Right lobe of liver (tissue), 6 donors: ENCODE measurements at regions not wholly inside any gene's neighbourhood (a gene's known extent, or its start where the extent isn't known, plus 50 kb on each side); places are given as distances from the start of the nearest gene placed in this dataset.

Experiments used
- ATAC-seq, 4 donors: fragments of 200-7000 bp; cut with Tn5 transposase; one replicate each; pipeline ENCODE4 v1.9.1; 2020; ENCODE audit warnings: mild to moderate bottlenecking in 4 of 4, moderate library complexity in 4 of 4
- DNase-seq, 3 donors: peaks; one replicate each; pipeline ENCODE4 v3.0.0-alpha.2; 2020
- H3K27ac ChIP-seq, 3 donors: fragments of 200-600 bp; one replicate each; pipeline ENCODE4 v1.8.0; 2022
- H3K27me3 ChIP-seq, 2 donors: fragments of 200-600 bp; one replicate each; pipeline ENCODE4 v1.8.0; 2022
- H3K36me3 ChIP-seq, 4 donors: fragments of 200-600 bp; sonication (generic) in 1 of 4; one replicate each; pipeline versions ENCODE4 v1.5.1 to v1.8.0; 2017 to 2022; ENCODE audit warnings: control low read depth in 1 of 4
- H3K4me1 ChIP-seq, 4 donors: fragments of 200-600 bp; sonication (generic) in 1 of 4; one replicate each; pipeline versions ENCODE4 v1.5.1 to v1.8.0; 2017 to 2022; ENCODE audit warnings: control low read depth in 1 of 4
- H3K4me3 ChIP-seq, 3 donors: fragments of 200-600 bp; one replicate each; pipeline ENCODE4 v1.8.0; 2022
- H3K9me3 ChIP-seq, 4 donors: fragments of 200-600 bp; sonication (generic) in 1 of 4; one replicate each; pipeline versions ENCODE4 v1.5.1 to v1.8.0; 2017 to 2022; ENCODE audit warnings: control low read depth in 1 of 4
- CTCF ChIP-seq, 4 donors: fragments of 200-600 bp in 3 of 4; fragments of 450-650 bp in 1 of 4; IDR thresholded peaks; one replicate each; pipeline versions ENCODE4 v1.5.1 to v1.8.0; 2016 to 2022; ENCODE audit warnings: antibody characterized with exemption in 4 of 4, mild to moderate bottlenecking in 2 of 4
- POLR2A ChIP-seq: fragments of 450-650 bp; IDR thresholded peaks from one replicate; pipeline ENCODE4 v1.6.1; 2017; ENCODE audit warnings: antibody characterized with exemption, mild to moderate bottlenecking
- WGBS: methylation state at CpG from one replicate; pipeline ENCODE4 v1.1.6; 2018; ENCODE audit warnings: low coverage, low lambda C conversion rate; ENCODE audit not compliant: insufficient coverage; ENCODE audit errors: missing lambda C conversion rate; 5-methylcytosine and 5-hydroxymethylcytosine counted together
- intact Hi-C, 2 donors: fragments of 100-400 bp; cut with DNase I; formaldehyde crosslinking; loops; one replicate each; pipeline versions ENCODE4 v1.11.2 to v1.14.1; 2022
- donor health status: DM: no; HTN: yes; CAD: no.
- donor health status: DM: no; HTN: no; CAD: no.
- donor health status: DM: no; HTN: no; CAD: no.
- donor health status: DM: no; HTN: yes; CAD: no.
- donor health status: DM: no; HTN: yes; CAD: no.

- peaks cover 0 to 9% (median 0%) of the 10 kb centered on the region in 4 donors for H3K4me1 ChIP-seq
- no peaks in the 10 kb centered on the region for H3K27me3 ChIP-seq
- ATAC-seq = peak in 2 of 4 donors; percentile 16 to 19
- no peak for DNase-seq
- no peak overlapping the region for H3K4me3 ChIP-seq
- no peaks in the 10 kb centered on the region for H3K9me3 ChIP-seq
- intact Hi-C loops = no loop called here
- no peak for TF ChIP-seq CTCF (IDR thresholded peaks at IDR 0.05)
- no peak for TF ChIP-seq POLR2A
- no peaks in the 10 kb centered on the region for H3K36me3 ChIP-seq
- no peak overlapping the region for H3K27ac ChIP-seq
- WGBS = 13% methylated on average over 2 of the region's 2 CpGs
These were observed 175.0 kb downstream of the RFC3 start for GRCh38 chr13:33992881-33993336.

DNA sequence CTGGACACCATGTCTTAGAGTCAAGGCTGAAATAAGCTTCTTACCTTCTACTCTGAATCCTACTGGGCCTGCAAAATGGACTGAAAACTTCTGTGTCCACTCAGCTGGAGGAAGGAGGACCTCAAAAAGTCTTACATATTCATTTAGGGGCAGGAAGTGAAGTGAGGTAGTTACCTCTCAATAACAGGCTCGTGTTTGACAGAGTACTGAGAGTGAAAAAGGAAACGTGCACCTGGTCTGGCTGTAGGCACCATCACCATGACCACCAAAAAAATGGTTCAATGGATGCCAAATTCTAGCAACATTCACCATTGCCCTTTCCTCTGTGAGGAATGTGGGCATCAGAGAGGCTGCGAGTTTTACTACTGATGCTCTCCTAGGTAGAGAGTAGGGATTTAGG lies 176.2 kb downstream of the RFC3 start:
- H3K36me3 ChIP-seq = no peaks in the 10 kb centered on the region
- intact Hi-C loops = no loop called here
- WGBS = 100% methylated on average over 3 of the region's 3 CpGs
- no peak for DNase-seq
- no peak for ATAC-seq
- no peak overlapping the region for H3K4me3 ChIP-seq
- H3K27ac ChIP-seq = no peak overlapping the region
- TF ChIP-seq CTCF (IDR thresholded peaks at IDR 0.05) (no peak), POLR2A (no peak)
- no peaks in the 10 kb centered on the region for H3K27me3 ChIP-seq
- H3K9me3 ChIP-seq = no peaks in the 10 kb centered on the region
- peaks cover 0 to 9% (median 0%) of the 10 kb centered on the region in 4 donors for H3K4me1 ChIP-seq

- TF ChIP-seq CTCF (IDR thresholded peaks at IDR 0.05) (no peak), POLR2A (no peak)
- ATAC-seq (no peak), DNase-seq (no peak)
- H3K27ac ChIP-seq = no peak overlapping the region
- H3K4me3 ChIP-seq = no peak overlapping the region
- H3K4me1 ChIP-seq = peaks cover 0 to 9% (median 0%) of the 10 kb centered on the region in 4 donors
- intact Hi-C loops = no loop called here
- H3K36me3 ChIP-seq = no peaks in the 10 kb centered on the region
- no peaks in the 10 kb centered on the region for H3K27me3 ChIP-seq
- no peaks in the 10 kb centered on the region for H3K9me3 ChIP-seq
- 82% methylated on average over 4 of the region's 4 CpGs for WGBS
These were observed 177.0 kb downstream of the RFC3 start for GRCh38 chr13:33994826-33995502.

- DNase-seq (no peak), ATAC-seq (no peak)
- 74% methylated on average over 4 of the region's 7 CpGs for WGBS
- no peaks in the 10 kb centered on the region for H3K36me3 ChIP-seq
- intact Hi-C loops = no loop called here
- H3K27me3 ChIP-seq = no peaks in the 10 kb centered on the region
- H3K9me3 ChIP-seq = no peaks in the 10 kb centered on the region
- no peak for TF ChIP-seq POLR2A
- no peak for TF ChIP-seq CTCF (IDR thresholded peaks at IDR 0.05)
- no peak overlapping the region for H3K4me3 ChIP-seq
- H3K27ac ChIP-seq = no peak overlapping the region
- H3K4me1 ChIP-seq = peaks cover 0 to 9% (median 3%) of the 10 kb centered on the region in 4 donors
These were observed 178.7 kb downstream of the RFC3 start for GRCh38 chr13:33996636-33997035.
